HFF-Myc (cell line): ENCODE measurements at regions not wholly inside any gene's neighbourhood (a gene's known extent, or its start where the extent isn't known, plus 50 kb on each side); places are given as distances from the start of the nearest gene placed in this dataset.
"Not testable (repeated sequence)": the region's sequence is repeated elsewhere in the genome, so short reads cannot be mapped to it uniquely, and the experiment has no call there.

Source experiments
- DNase-seq: peaks from one replicate; pipeline ENCODE4 v3.0.0-alpha.2; 2011; ENCODE audit warnings: low read depth; ENCODE audit errors: extremely low read depth
- H3K4me3 ChIP-seq: replicated peaks from 2 replicates; pipeline ENCODE4 v1.5.1; 2011; ENCODE audit warnings: low read depth, mild to moderate bottlenecking, control low read depth, low read length
- CTCF ChIP-seq: IDR thresholded peaks from 2 replicates; pipeline ENCODE4 v1.5.1; 2012; ENCODE audit warnings: mild to moderate bottlenecking, low read depth, low read length, control low read depth; ENCODE audit errors: missing control alignments

- no peak for TF ChIP-seq CTCF
- H3K4me3 ChIP-seq = no peak overlapping the region
- DNase-seq = no peak
Measured at GRCh38 chr1:166685200-166685599, 154.1 kb upstream of the POGK start.

DNA sequence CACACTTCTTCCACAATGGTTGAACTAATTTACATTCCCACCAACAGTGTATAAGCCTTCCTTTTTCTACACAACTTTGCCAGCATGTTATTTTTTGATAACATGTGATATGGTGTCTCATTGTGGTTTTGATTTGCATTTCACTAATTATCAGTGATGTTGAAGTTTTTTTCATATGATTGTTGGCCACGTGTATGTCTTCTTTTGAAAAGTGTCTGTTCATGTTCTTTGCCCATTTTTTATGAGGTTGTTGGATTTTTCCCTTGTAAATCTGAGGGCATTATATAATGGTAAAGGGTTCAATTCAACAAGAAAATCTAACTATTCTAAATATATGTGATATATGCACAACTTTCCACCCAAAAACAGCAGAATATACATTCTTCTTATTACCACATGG is 153.4 kb upstream of the POGK start:
- not testable (repeated sequence) for DNase-seq

DNA sequence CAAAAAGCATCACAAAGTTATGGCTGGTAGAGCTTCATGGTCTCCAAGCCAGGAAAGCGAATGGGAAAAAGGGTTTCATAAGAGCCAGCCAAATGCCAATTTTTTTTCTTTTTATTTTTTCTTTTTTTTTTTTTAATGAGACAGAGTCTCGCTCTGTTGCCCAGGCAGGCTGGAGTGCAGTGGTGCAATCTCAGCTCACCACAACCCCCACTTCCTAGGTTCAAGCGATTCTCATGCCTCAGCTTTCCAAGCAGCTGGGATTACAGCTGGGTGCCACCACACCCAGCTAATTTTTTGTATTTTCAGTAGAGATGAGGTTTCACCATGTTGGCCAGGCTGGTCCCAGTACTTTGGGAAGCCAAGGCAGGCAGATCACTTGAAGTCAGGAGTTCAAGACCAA is 148.7 kb upstream of the POGK start:
- H3K4me3 ChIP-seq, DNase-seq: not testable (repeated sequence)

More for the DNA sequence above, 153.4 kb upstream of the POGK start:
- H3K4me3 ChIP-seq = not testable (repeated sequence)

GRCh38 chr1:166691476-166691875 is 147.8 kb upstream of the POGK start:
- TF ChIP-seq CTCF = no peak
- no peak overlapping the region for H3K4me3 ChIP-seq
- DNase-seq = no peak

DNA sequence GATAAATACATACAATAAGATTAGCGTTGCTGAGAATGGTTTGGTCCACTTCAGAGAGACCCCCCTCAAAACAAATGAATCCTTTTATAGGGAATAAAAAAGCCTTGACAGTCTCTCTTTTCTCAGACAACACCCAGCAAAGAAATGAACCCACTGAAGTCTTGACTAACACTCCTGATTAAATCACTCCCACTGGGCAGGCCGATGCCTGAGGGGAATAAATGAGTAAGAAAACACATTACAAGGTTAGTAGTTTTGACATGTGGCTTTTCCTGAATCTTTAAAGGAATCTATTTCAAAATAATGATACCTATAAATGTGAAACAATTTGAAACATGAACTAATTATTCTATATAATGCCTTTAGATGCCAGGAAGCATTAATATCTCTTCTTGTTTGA is 146.9 kb upstream of the POGK start:
- no peak overlapping the region for H3K4me3 ChIP-seq
- DNase-seq = no peak
- TF ChIP-seq CTCF = no peak

DNA sequence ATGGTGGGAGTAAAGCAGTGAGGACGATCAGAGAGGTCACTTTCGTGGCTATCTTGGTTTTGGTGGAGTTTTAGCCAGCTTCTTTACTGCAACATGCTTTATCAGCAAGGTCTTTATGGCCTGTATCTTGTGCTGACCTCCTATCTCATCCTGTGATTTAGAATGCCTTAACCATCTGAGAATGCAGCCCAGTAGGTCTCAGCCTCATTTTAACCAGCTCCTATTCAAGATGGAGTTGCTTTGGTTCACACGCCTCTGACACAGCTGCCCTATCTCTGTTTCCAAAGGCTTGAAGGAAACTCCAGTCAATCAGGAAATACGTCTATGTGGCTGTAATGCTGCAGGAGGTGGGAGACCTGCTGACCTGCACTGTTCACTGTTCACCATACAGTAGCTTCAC is 146.1 kb upstream of the POGK start:
- DNase-seq = no peak
- H3K4me3 ChIP-seq = no peak overlapping the region
- no peak for TF ChIP-seq CTCF

GRCh38 chr1:166693673-166694297 is 145.5 kb upstream of the POGK start:
- TF ChIP-seq CTCF = no peak
- H3K4me3 ChIP-seq = no peak overlapping the region
- no peak for DNase-seq

- TF ChIP-seq CTCF = no peak
- no peak for DNase-seq
- H3K4me3 ChIP-seq = no peak overlapping the region
Measured at GRCh38 chr1:166695115-166695514, 144.2 kb upstream of the POGK start.

DNA sequence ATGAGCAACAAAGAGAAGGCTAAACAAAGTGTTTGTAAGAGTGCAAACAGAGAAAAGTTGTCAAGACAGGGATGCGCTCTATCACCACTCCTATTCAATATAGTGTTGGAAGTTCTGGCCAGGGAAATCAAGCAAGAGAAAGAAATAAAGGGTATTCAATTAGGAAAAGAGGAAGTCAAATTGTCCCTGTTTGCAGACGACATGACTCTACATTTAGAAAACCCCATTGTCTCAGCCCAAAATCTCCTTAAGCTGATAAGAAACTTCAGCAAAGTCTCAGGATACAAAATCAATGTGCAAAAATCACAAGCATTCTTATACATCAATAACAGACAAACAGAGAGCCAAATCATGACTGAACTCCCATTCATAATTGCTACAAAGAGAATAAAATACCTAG is 143.4 kb upstream of the POGK start:
- not testable (repeated sequence) for H3K4me3 ChIP-seq, DNase-seq
